K562 (cell line): ENCODE measurements at regions not wholly inside any gene's neighbourhood (a gene's known extent, or its start where the extent isn't known, plus 50 kb on each side); places are given as distances from the start of the nearest gene placed in this dataset.

Experiments used
- BRF1 ChIP-seq: IDR thresholded peaks from 3 replicates; pipeline ENCODE4 v1.6.1; 2011; ENCODE audit warnings: borderline replicate concordance, mild to moderate bottlenecking; ENCODE audit not compliant: insufficient read length; ENCODE audit errors: extremely low read depth
- EP400 ChIP-seq: fragments of 450-650 bp; IDR thresholded peaks from 2 replicates; pipeline ENCODE4 v1.6.1; 2017; ENCODE audit warnings: antibody characterized with exemption, mild to moderate bottlenecking, moderate library complexity
- ETV1 ChIP-seq: fragments of 450-650 bp; conservative IDR thresholded peaks from 2 replicates; pipeline ENCODE4 v1.6.1; 2016; ENCODE audit warnings: missing genetic modification characterization, control low read depth, low read depth, missing compliant biosample characterization
- FOXJ2 ChIP-seq: fragments of 200-800 bp; sonication (Bioruptor generic); IDR thresholded peaks from 2 replicates; pipeline ENCODE4 v1.6.1; 2016; ENCODE audit warnings: missing genetic modification characterization, missing compliant biosample characterization
- GATAD2A ChIP-seq: fragments of 450-650 bp; IDR thresholded peaks from 2 replicates; pipeline ENCODE4 v1.6.1; 2017
- GATAD2B ChIP-seq: fragments of 450-650 bp; IDR thresholded peaks from 2 replicates; pipeline ENCODE4 v1.6.1; 2017; ENCODE audit warnings: mild to moderate bottlenecking, borderline replicate concordance
- MAFK ChIP-seq: IDR thresholded peaks from 2 replicates; pipeline ENCODE4 v1.6.1; 2011; ENCODE audit warnings: low read length, improper control_type of control experiment
- MNT ChIP-seq, 2 experiments: fragments of 450-650 bp; conservative IDR thresholded peaks; 2 replicates each; pipeline ENCODE4 v1.6.1; 2017; ENCODE audit warnings: mild to moderate bottlenecking in 2 of 2, moderate library complexity in 2 of 2
- NELFE ChIP-seq: IDR thresholded peaks from 2 replicates; pipeline ENCODE4 v1.6.1; 2011; ENCODE audit warnings: mild to moderate bottlenecking; ENCODE audit not compliant: insufficient read depth, insufficient read length
- NFE2L1 ChIP-seq: fragments of 450-650 bp; IDR thresholded peaks from 2 replicates; pipeline ENCODE4 v1.6.1; 2016; ENCODE audit warnings: missing genetic modification characterization, low read depth, mild to moderate bottlenecking, missing compliant biosample characterization, moderate library complexity, borderline replicate concordance
- POLR2G ChIP-seq: fragments of 200-400 bp; formaldehyde crosslinking; IDR thresholded peaks from 2 replicates; pipeline ENCODE4 v1.6.1; 2017; ENCODE audit warnings: low read depth, mild to moderate bottlenecking, antibody characterized with exemption, low read length, moderate library complexity
- RBFOX2 ChIP-seq: fragments of 200-400 bp; formaldehyde crosslinking; IDR thresholded peaks from 2 replicates; pipeline ENCODE4 v1.6.1; 2017; ENCODE audit warnings: low read depth, mild to moderate bottlenecking, low read length, moderate library complexity
- SMARCC2 ChIP-seq: fragments of 450-650 bp; IDR thresholded peaks from 2 replicates; pipeline ENCODE4 v1.6.1; 2017; ENCODE audit warnings: antibody characterized with exemption, moderate library complexity, mild to moderate bottlenecking, low read depth
- TAF1 ChIP-seq: IDR thresholded peaks from 2 replicates; pipeline ENCODE4 v1.6.1; 2011; ENCODE audit warnings: mild to moderate bottlenecking, low read length, moderate library complexity; ENCODE audit not compliant: insufficient read depth, control insufficient read depth, severe bottlenecking; ENCODE audit errors: extremely low read depth
- TRIM28 ChIP-seq: fragments of 450-650 bp; IDR thresholded peaks from 2 replicates; pipeline ENCODE4 v1.6.1; 2017
- ZBTB43 ChIP-seq: sonication (generic); formaldehyde crosslinking; IDR thresholded peaks from 2 replicates; pipeline ENCODE4 v1.8.0; 2023; ENCODE audit warnings: mild to moderate bottlenecking, missing genetic modification reagents
- ZMIZ1 ChIP-seq, 2 experiments: fragments of 150-350 bp in 1 of 2; IDR thresholded peaks; 2 replicates each; pipeline ENCODE4 v1.6.1; 2012 to 2016; ENCODE audit warnings: low read depth in 2 of 2, low read length in 2 of 2, mild to moderate bottlenecking in 1 of 2, moderate library complexity in 1 of 2
- ZNF24 ChIP-seq: fragments of 450-650 bp; IDR thresholded peaks from 2 replicates; pipeline ENCODE4 v1.6.1; 2016
- ZNF311 ChIP-seq: fragments of 250-450 bp; sonication (Bioruptor Pico); IDR thresholded peaks from 2 replicates; pipeline ENCODE4 v1.4.0; 2020; ENCODE audit warnings: mild to moderate bottlenecking, moderate library complexity
- ZNF766 ChIP-seq: fragments of 200-800 bp; sonication (Bioruptor generic); conservative IDR thresholded peaks from 2 replicates; pipeline ENCODE4 v1.6.1; 2016; ENCODE audit warnings: missing genetic modification characterization, missing compliant biosample characterization
- TF ChIP-seq, protein P1 (sequence below): fragments of 250-450 bp; sonication (Bioruptor Pico); IDR thresholded peaks from 2 replicates; pipeline ENCODE4 v1.5.0; 2021

DNA sequence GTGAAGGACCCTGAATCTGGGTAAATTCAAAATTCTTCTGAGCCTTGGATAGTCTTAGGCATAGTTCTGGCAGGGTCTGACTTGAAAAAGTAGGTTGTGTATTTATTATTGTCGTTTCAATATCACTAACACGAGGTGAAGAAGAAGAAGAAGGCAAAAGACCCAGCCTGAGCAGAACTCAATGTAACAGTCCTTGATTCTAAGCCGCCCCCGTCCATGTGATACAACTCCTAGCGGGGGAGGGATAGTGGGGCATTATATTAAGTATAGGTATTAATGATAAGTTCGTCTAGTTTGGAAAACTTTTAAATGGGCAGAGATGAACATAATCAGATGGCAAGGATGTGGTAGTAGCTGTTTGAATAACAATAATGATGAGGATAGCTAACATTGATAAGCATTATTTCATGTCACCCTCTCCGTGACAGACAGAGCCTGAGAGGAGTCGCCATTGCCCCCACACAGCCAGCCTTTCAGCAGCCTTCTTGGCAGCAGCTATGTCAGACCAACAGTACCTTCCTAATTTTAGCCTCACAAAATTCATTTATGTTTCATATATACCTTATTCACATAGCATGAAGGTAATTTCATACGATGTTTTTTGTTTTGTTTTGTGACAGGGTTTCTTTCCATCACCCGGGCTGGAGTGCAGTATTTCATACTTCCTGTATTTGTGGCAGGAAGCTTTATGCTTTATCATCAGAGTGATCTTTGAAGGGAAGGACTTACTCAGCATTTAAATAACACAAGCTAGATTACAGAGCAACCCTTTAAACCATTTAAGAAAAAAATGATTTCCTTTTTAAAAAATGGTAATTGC lies 64.4 kb upstream of the NPAS1 start (continued):
- TF ChIP-seq MNT (conservative IDR thresholded peaks at IDR 0.05) (peak in 1 of 2 experiments; percentile 37; a peak in 2 of 4 replicates), TAF1 (peak; percentile 42), BRF1 (no peak), GATAD2B (peak; percentile 88), ZBTB43 (CRISPR knock-in tag) (no peak), ETV1 (tag) (peak; percentile 78), ZMIZ1 (IDR thresholded peaks at IDR 0.05; ENCODE audit: low read depth in 2 of 2, low read length in 2 of 2) (no peak), RBFOX2 (peak; percentile 50), ZNF766 (CRISPR knock-in tag) (peak; percentile 82), TRIM28 (peak; percentile 45; the same call in 1 of the 2 replicates), NELFE (no peak), MAFK (peak; percentile 90), SMARCC2 (peak; percentile 16; the same call in 1 of the 2 replicates), NFE2L1 (tag) (no peak), ZNF311 (CRISPR knock-in tag) (0 out of 2 replicates have a peak, but pooled peaks have one; percentile 16), POLR2G (no peak), ZNF24 (no peak), GATAD2A (0 out of 2 replicates have a peak, but pooled peaks have one; percentile 8), FOXJ2 (tag) (no peak), EP400 (peak; percentile 88)
- TF ChIP-seq, protein P1, sequence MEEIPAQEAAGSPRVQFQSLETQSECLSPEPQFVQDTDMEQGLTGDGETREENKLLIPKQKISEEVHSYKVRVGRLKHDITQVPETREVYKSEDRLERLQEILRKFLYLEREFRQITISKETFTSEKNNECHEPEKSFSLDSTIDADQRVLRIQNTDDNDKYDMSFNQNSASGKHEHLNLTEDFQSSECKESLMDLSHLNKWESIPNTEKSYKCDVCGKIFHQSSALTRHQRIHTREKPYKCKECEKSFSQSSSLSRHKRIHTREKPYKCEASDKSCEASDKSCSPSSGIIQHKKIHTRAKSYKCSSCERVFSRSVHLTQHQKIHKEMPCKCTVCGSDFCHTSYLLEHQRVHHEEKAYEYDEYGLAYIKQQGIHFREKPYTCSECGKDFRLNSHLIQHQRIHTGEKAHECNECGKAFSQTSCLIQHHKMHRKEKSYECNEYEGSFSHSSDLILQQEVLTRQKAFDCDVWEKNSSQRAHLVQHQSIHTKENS (CRISPR knock-in tag), result no peak
